ENCODE measurements at regions not wholly inside any gene's neighbourhood (a gene's known extent, or its start where the extent isn't known, plus 50 kb on each side); places are given as distances from the start of the nearest gene placed in this dataset.

GRCh38 chr21:15616864-15617574 lies 112.8 kb upstream of the USP25 start (continued):
- TF ChIP-seq ATF2 (IDR thresholded peaks at IDR 0.05; ENCODE audit: low read length) (no peak), ZBTB33 (IDR thresholded peaks at IDR 0.05) (no peak), NFYA (IDR thresholded peaks at IDR 0.05; ENCODE audit: borderline replicate concordance, low read depth, low read length) (no peak)
- TF ChIP-seq, protein P1, sequence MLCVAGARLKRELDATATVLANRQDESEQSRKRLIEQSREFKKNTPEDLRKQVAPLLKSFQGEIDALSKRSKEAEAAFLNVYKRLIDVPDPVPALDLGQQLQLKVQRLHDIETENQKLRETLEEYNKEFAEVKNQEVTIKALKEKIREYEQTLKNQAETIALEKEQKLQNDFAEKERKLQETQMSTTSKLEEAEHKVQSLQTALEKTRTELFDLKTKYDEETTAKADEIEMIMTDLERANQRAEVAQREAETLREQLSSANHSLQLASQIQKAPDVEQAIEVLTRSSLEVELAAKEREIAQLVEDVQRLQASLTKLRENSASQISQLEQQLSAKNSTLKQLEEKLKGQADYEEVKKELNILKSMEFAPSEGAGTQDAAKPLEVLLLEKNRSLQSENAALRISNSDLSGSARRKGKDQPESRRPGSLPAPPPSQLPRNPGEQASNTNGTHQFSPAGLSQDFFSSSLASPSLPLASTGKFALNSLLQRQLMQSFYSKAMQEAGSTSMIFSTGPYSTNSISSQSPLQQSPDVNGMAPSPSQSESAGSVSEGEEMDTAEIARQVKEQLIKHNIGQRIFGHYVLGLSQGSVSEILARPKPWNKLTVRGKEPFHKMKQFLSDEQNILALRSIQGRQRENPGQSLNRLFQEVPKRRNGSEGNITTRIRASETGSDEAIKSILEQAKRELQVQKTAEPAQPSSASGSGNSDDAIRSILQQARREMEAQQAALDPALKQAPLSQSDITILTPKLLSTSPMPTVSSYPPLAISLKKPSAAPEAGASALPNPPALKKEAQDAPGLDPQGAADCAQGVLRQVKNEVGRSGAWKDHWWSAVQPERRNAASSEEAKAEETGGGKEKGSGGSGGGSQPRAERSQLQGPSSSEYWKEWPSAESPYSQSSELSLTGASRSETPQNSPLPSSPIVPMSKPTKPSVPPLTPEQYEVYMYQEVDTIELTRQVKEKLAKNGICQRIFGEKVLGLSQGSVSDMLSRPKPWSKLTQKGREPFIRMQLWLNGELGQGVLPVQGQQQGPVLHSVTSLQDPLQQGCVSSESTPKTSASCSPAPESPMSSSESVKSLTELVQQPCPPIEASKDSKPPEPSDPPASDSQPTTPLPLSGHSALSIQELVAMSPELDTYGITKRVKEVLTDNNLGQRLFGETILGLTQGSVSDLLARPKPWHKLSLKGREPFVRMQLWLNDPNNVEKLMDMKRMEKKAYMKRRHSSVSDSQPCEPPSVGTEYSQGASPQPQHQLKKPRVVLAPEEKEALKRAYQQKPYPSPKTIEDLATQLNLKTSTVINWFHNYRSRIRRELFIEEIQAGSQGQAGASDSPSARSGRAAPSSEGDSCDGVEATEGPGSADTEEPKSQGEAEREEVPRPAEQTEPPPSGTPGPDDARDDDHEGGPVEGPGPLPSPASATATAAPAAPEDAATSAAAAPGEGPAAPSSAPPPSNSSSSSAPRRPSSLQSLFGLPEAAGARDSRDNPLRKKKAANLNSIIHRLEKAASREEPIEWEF (IDR thresholded peaks at IDR 0.05; ENCODE audit: insufficient replicate concordance, low read depth, low read length), result no peak
- TF ChIP-seq, protein P2, sequence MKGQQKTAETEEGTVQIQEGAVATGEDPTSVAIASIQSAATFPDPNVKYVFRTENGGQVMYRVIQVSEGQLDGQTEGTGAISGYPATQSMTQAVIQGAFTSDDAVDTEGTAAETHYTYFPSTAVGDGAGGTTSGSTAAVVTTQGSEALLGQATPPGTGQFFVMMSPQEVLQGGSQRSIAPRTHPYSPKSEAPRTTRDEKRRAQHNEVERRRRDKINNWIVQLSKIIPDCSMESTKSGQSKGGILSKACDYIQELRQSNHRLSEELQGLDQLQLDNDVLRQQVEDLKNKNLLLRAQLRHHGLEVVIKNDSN (IDR thresholded peaks at IDR 0.05; ENCODE audit: borderline replicate concordance, extremely low read length, insufficient read depth, low read depth, low read length), result no peak
